ENCODE measurements at regions not wholly inside any gene's neighbourhood (a gene's known extent, or its start where the extent isn't known, plus 50 kb on each side); places are given as distances from the start of the nearest gene placed in this dataset.

DNA sequence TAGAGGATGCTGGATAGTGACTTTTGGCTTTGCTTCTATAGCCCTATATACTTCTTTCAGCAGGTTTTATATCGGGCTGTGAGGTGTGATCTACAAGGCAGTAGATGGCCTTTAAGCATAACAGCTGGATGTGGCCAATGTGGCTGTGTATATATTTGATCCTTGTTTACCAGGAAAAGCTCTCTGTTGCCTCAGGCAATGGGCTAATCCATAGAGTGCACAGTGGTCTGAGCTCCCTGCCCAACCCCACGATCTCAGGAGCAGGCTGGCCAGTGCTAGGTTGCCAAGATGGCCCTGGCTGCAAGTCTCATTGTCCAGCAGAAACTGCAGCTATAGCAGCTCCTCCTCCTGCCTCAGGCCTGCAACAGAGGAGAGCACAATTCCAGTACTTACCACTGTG lies 72.3 kb upstream of the SPHKAP start:
- no peak for DNase-seq (ENCODE audit: low spot score)
- no peak overlapping the region for H3K27ac ChIP-seq (ENCODE audit: low read depth in 1 of 2, low read length in 2 of 2)

DNA sequence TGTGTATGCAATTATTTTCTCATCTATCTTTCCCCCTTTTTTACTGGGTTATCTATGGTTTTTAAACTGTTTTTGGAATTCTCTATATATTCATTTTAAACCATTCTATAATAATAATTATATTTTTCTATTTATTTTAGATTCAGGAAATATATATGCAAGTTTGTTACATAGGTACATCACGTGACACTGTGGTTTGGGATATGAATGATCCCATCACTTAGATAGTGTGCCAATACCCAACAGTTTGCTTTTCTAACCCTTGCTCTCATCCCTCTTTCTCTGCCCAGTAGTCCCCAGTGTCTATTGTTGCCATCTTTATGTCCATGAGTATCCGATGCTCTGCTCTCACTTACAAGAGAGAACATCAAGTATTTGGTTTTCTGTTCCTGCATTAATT lies 65.8 kb upstream of the SPHKAP start:
- no peak for DNase-seq (ENCODE audit: low spot score)
- no peak overlapping the region for H3K27ac ChIP-seq (ENCODE audit: low read depth in 1 of 2, low read length in 2 of 2)
- H3K4me3 ChIP-seq (ENCODE audit: low read depth in 1 of 3, low read length in 3 of 3), result no peak overlapping the region
- 76% methylated on average over 2 of the region's 2 CpGs for WGBS
- no peaks in the 10 kb centered on the region for H3K27me3 ChIP-seq (ENCODE audit: control insufficient read depth in 4 of 4, insufficient read depth in 4 of 4, low read length in 3 of 4)
- no peaks in the 10 kb centered on the region for H3K36me3 ChIP-seq (ENCODE audit: control insufficient read depth in 4 of 4, insufficient read depth in 3 of 4, low read depth in 1 of 4, low read length in 3 of 4)
- no peaks in the 10 kb centered on the region for H3K4me1 ChIP-seq (ENCODE audit: control insufficient read depth in 4 of 4, insufficient read depth in 4 of 4, low read length in 3 of 4)
- TF ChIP-seq, protein P1, sequence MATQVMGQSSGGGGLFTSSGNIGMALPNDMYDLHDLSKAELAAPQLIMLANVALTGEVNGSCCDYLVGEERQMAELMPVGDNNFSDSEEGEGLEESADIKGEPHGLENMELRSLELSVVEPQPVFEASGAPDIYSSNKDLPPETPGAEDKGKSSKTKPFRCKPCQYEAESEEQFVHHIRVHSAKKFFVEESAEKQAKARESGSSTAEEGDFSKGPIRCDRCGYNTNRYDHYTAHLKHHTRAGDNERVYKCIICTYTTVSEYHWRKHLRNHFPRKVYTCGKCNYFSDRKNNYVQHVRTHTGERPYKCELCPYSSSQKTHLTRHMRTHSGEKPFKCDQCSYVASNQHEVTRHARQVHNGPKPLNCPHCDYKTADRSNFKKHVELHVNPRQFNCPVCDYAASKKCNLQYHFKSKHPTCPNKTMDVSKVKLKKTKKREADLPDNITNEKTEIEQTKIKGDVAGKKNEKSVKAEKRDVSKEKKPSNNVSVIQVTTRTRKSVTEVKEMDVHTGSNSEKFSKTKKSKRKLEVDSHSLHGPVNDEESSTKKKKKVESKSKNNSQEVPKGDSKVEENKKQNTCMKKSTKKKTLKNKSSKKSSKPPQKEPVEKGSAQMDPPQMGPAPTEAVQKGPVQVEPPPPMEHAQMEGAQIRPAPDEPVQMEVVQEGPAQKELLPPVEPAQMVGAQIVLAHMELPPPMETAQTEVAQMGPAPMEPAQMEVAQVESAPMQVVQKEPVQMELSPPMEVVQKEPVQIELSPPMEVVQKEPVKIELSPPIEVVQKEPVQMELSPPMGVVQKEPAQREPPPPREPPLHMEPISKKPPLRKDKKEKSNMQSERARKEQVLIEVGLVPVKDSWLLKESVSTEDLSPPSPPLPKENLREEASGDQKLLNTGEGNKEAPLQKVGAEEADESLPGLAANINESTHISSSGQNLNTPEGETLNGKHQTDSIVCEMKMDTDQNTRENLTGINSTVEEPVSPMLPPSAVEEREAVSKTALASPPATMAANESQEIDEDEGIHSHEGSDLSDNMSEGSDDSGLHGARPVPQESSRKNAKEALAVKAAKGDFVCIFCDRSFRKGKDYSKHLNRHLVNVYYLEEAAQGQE (IDR thresholded peaks at IDR 0.05), result no peak
- no peaks in the 10 kb centered on the region for H3K9me3 ChIP-seq (ENCODE audit: control insufficient read depth in 4 of 4, low read length in 3 of 4)
- no peak overlapping the region for H3K9ac ChIP-seq (ENCODE audit: low read depth in 1 of 2, low read length in 2 of 2)

More for the DNA sequence above, 72.3 kb upstream of the SPHKAP start:
- H3K36me3 ChIP-seq (ENCODE audit: control insufficient read depth in 4 of 4, insufficient read depth in 3 of 4, low read depth in 1 of 4, low read length in 3 of 4), result no peaks in the 10 kb centered on the region
- H3K9me3 ChIP-seq (ENCODE audit: control insufficient read depth in 4 of 4, low read length in 3 of 4), result no peaks in the 10 kb centered on the region
- TF ChIP-seq, protein P1 (IDR thresholded peaks at IDR 0.05), result no peak
- no peak for TF ChIP-seq FOXA2 (IDR thresholded peaks at IDR 0.05)
- TF ChIP-seq GABPA (IDR thresholded peaks at IDR 0.05 in 1 of 2, conservative IDR thresholded peaks at IDR 0.05 in 1 of 2), result no peak
- TF ChIP-seq, protein P2, sequence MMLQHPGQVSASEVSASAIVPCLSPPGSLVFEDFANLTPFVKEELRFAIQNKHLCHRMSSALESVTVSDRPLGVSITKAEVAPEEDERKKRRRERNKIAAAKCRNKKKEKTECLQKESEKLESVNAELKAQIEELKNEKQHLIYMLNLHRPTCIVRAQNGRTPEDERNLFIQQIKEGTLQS (IDR thresholded peaks at IDR 0.05), result no peak
- TF ChIP-seq, protein P3, sequence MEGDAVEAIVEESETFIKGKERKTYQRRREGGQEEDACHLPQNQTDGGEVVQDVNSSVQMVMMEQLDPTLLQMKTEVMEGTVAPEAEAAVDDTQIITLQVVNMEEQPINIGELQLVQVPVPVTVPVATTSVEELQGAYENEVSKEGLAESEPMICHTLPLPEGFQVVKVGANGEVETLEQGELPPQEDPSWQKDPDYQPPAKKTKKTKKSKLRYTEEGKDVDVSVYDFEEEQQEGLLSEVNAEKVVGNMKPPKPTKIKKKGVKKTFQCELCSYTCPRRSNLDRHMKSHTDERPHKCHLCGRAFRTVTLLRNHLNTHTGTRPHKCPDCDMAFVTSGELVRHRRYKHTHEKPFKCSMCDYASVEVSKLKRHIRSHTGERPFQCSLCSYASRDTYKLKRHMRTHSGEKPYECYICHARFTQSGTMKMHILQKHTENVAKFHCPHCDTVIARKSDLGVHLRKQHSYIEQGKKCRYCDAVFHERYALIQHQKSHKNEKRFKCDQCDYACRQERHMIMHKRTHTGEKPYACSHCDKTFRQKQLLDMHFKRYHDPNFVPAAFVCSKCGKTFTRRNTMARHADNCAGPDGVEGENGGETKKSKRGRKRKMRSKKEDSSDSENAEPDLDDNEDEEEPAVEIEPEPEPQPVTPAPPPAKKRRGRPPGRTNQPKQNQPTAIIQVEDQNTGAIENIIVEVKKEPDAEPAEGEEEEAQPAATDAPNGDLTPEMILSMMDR (IDR thresholded peaks at IDR 0.05; ENCODE audit: low read depth, low read length, missing input control), result no peak
- TF ChIP-seq YY1 (IDR thresholded peaks at IDR 0.05), result no peak
- TF ChIP-seq RXRA (IDR thresholded peaks at IDR 0.05), result no peak
- no peak for TF ChIP-seq SP1 (IDR thresholded peaks at IDR 0.05)
- TF ChIP-seq EGR1 (IDR thresholded peaks at IDR 0.05; ENCODE audit: low read depth in 2 of 2), result no peak
- TF ChIP-seq RAD21 (IDR thresholded peaks at IDR 0.05), result no peak
- TF ChIP-seq FOXA1 (IDR thresholded peaks at IDR 0.05), result no peak
- TF ChIP-seq HNF4G (IDR thresholded peaks at IDR 0.05), result no peak
- TF ChIP-seq, protein P4, sequence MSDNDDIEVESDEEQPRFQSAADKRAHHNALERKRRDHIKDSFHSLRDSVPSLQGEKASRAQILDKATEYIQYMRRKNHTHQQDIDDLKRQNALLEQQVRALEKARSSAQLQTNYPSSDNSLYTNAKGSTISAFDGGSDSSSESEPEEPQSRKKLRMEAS (IDR thresholded peaks at IDR 0.05), result no peak
- no peak overlapping the region for H3K9ac ChIP-seq (ENCODE audit: low read depth in 1 of 2, low read length in 2 of 2)
- no peaks in the 10 kb centered on the region for H3K27me3 ChIP-seq (ENCODE audit: control insufficient read depth in 4 of 4, insufficient read depth in 4 of 4, low read length in 3 of 4)
- no peaks in the 10 kb centered on the region for H3K4me1 ChIP-seq (ENCODE audit: control insufficient read depth in 4 of 4, insufficient read depth in 4 of 4, low read length in 3 of 4)
- 61% methylated on average over 2 of the region's 2 CpGs for WGBS
- H3K4me3 ChIP-seq (ENCODE audit: low read depth in 1 of 3, low read length in 3 of 3), result no peak overlapping the region

Data from liver (tissue), 8 donors.